HEK293 (cell line): ENCODE measurements at regions not wholly inside any gene's neighbourhood (a gene's known extent, or its start where the extent isn't known, plus 50 kb on each side); places are given as distances from the start of the nearest gene placed in this dataset.

Experiments
- CTCF ChIA-PET: fragments of 350-600 bp; formaldehyde crosslinking; extraction: SDS; loops from one replicate; lab custom pipeline; 2021; ENCODE audit warnings: antibody characterized with exemption; lab: Yijun Ruan, JAX
- POLR2A ChIA-PET: fragments of 300-600 bp; formaldehyde crosslinking; extraction: SDS; loops from one replicate; lab custom pipeline; 2020; ENCODE audit warnings: antibody characterized with exemption, inconsistent platforms; lab: Yijun Ruan, JAX
- H3K27ac ChIP-seq: fragments of 200-500 bp; sonication (Bioruptor generic); 2 replicates; pipeline ENCODE4 v1.5.1; 2014; ENCODE audit warnings: low read depth, low read length, control low read depth, inconsistent platforms; ENCODE audit errors: extremely low read depth
- H3K36me3 ChIP-seq, 2 experiments: fragments of 200-500 bp in 1 of 2; sonication (Bioruptor generic) in 1 of 2; 1 replicate in 1 of 2; 2 replicates in 1 of 2; pipeline ENCODE4 v1.5.1; 2014 to 2017; ENCODE audit warnings: inconsistent platforms in 2 of 2, low read length in 2 of 2; ENCODE audit not compliant: control insufficient read depth in 2 of 2, insufficient read depth in 1 of 2
- H3K4me1 ChIP-seq: fragments of 200-500 bp; sonication (Bioruptor generic); 2 replicates; pipeline ENCODE4 v1.5.1; 2014; ENCODE audit warnings: mild to moderate bottlenecking, low read length, inconsistent platforms; ENCODE audit not compliant: control insufficient read depth, insufficient read depth
- H3K4me3 ChIP-seq: 2 replicates; pipeline ENCODE4 v1.5.1; 2011; ENCODE audit warnings: low read depth, mild to moderate bottlenecking, control low read depth, low read length, moderate library complexity
- H3K9me3 ChIP-seq: fragments of 200-500 bp; sonication (Bioruptor generic); 2 replicates; pipeline ENCODE4 v1.5.1; 2014; ENCODE audit warnings: low read depth, low read length, inconsistent platforms; ENCODE audit not compliant: control insufficient read depth, insufficient read depth
- EGR2 ChIP-seq: fragments of 450-650 bp; formaldehyde crosslinking; IDR thresholded peaks from 2 replicates; pipeline ENCODE4 v1.5.1; 2016; ENCODE audit warnings: low read depth, missing biosample characterization, missing genetic modification characterization
- FEZF1 ChIP-seq: fragments of 450-650 bp; formaldehyde crosslinking; IDR thresholded peaks from 2 replicates; pipeline ENCODE4 v1.5.1; 2016; ENCODE audit warnings: missing biosample characterization, missing genetic modification characterization
- GFI1B ChIP-seq: fragments of 450-650 bp; formaldehyde crosslinking; IDR thresholded peaks from 2 replicates; pipeline ENCODE4 v1.5.1; 2016; ENCODE audit warnings: missing biosample characterization, missing genetic modification characterization
- KLF1 ChIP-seq: fragments of 450-650 bp; formaldehyde crosslinking; IDR thresholded peaks from 2 replicates; pipeline ENCODE4 v1.5.1; 2016; ENCODE audit warnings: missing biosample characterization, missing genetic modification characterization
- KLF10 ChIP-seq: fragments of 450-650 bp; IDR thresholded peaks from 2 replicates; pipeline ENCODE4 v1.5.1; 2018; ENCODE audit warnings: missing biosample characterization, mild to moderate bottlenecking, missing genetic modification characterization
- KLF7 ChIP-seq: fragments of 450-650 bp; formaldehyde crosslinking; IDR thresholded peaks from 2 replicates; pipeline ENCODE4 v1.5.1; 2016; ENCODE audit warnings: missing biosample characterization, missing genetic modification characterization, borderline replicate concordance
- OSR2 ChIP-seq: fragments of 450-650 bp; formaldehyde crosslinking; IDR thresholded peaks from 2 replicates; pipeline ENCODE4 v1.5.1; 2016; ENCODE audit warnings: missing biosample characterization, missing genetic modification characterization
- YY2 ChIP-seq: fragments of 450-650 bp; formaldehyde crosslinking; IDR thresholded peaks from 2 replicates; pipeline ENCODE4 v1.5.1; 2016; ENCODE audit warnings: missing biosample characterization, missing genetic modification characterization
- ZFHX2 ChIP-seq: fragments of 450-650 bp; formaldehyde crosslinking; conservative IDR thresholded peaks from 2 replicates; pipeline ENCODE4 v1.5.1; 2016; ENCODE audit warnings: missing biosample characterization, missing genetic modification characterization
- ZFP3 ChIP-seq: fragments of 450-650 bp; formaldehyde crosslinking; IDR thresholded peaks from 2 replicates; pipeline ENCODE4 v1.5.1; 2016; ENCODE audit warnings: low read depth, missing biosample characterization, missing genetic modification characterization
- ZNF10 ChIP-seq: fragments of 450-650 bp; formaldehyde crosslinking; IDR thresholded peaks from 2 replicates; pipeline ENCODE4 v1.5.1; 2017; ENCODE audit warnings: missing biosample characterization, missing genetic modification characterization
- ZNF146 ChIP-seq: fragments of 450-650 bp; formaldehyde crosslinking; IDR thresholded peaks from 2 replicates; pipeline ENCODE4 v1.5.1; 2016; ENCODE audit warnings: missing biosample characterization, missing genetic modification characterization
- ZNF174 ChIP-seq: fragments of 450-650 bp; formaldehyde crosslinking; IDR thresholded peaks from 2 replicates; pipeline ENCODE4 v1.5.0; 2017; ENCODE audit warnings: missing biosample characterization, mild to moderate bottlenecking, missing genetic modification characterization
- ZNF223 ChIP-seq: fragments of 450-650 bp; formaldehyde crosslinking; IDR thresholded peaks from 2 replicates; pipeline ENCODE4 v1.5.1; 2016; ENCODE audit warnings: missing biosample characterization, missing genetic modification characterization
- ZNF23 ChIP-seq: fragments of 450-650 bp; formaldehyde crosslinking; IDR thresholded peaks from 2 replicates; pipeline ENCODE4 v1.5.1; 2016; ENCODE audit warnings: missing biosample characterization, missing genetic modification characterization, borderline replicate concordance
- ZNF248 ChIP-seq: fragments of 450-650 bp; formaldehyde crosslinking; IDR thresholded peaks from 2 replicates; pipeline ENCODE4 v1.5.1; 2017; ENCODE audit warnings: missing biosample characterization, missing genetic modification characterization
- ZNF354C ChIP-seq: fragments of 450-650 bp; formaldehyde crosslinking; IDR thresholded peaks from 2 replicates; pipeline ENCODE4 v1.5.1; 2016; ENCODE audit warnings: missing biosample characterization, missing genetic modification characterization, low read depth, borderline replicate concordance
- ZNF391 ChIP-seq: fragments of 450-650 bp; formaldehyde crosslinking; IDR thresholded peaks from 2 replicates; pipeline ENCODE4 v1.5.1; 2016; ENCODE audit warnings: low read depth, missing biosample characterization, missing genetic modification characterization, borderline replicate concordance
- ZNF394 ChIP-seq: fragments of 450-650 bp; formaldehyde crosslinking; IDR thresholded peaks from 2 replicates; pipeline ENCODE4 v1.5.1; 2016; ENCODE audit warnings: missing biosample characterization, missing genetic modification characterization, mild to moderate bottlenecking, moderate library complexity, borderline replicate concordance
- ZNF514 ChIP-seq: fragments of 450-650 bp; formaldehyde crosslinking; IDR thresholded peaks from 2 replicates; pipeline ENCODE4 v1.5.1; 2016; ENCODE audit warnings: missing biosample characterization, missing genetic modification characterization
- ZNF544 ChIP-seq: fragments of 450-650 bp; formaldehyde crosslinking; IDR thresholded peaks from 2 replicates; pipeline ENCODE4 v1.5.0; 2017; ENCODE audit warnings: missing biosample characterization, missing genetic modification characterization
- ZNF558 ChIP-seq: fragments of 450-650 bp; formaldehyde crosslinking; IDR thresholded peaks from 2 replicates; pipeline ENCODE4 v1.5.1; 2016; ENCODE audit warnings: missing biosample characterization, missing genetic modification characterization
- ZNF624 ChIP-seq: fragments of 450-650 bp; formaldehyde crosslinking; IDR thresholded peaks from 2 replicates; pipeline ENCODE4 v1.5.1; 2017; ENCODE audit warnings: missing biosample characterization, missing genetic modification characterization
- ZSCAN30 ChIP-seq: fragments of 450-650 bp; IDR thresholded peaks from 2 replicates; pipeline ENCODE4 v1.5.1; 2018; ENCODE audit warnings: missing biosample characterization, mild to moderate bottlenecking, missing genetic modification characterization, moderate library complexity
- TF ChIP-seq, protein P1 (sequence below): fragments of 450-650 bp; formaldehyde crosslinking; IDR thresholded peaks from 2 replicates; pipeline ENCODE4 v1.5.1; 2016; ENCODE audit warnings: missing biosample characterization, missing genetic modification characterization
- TF ChIP-seq, protein P2 (sequence below): fragments of 450-650 bp; formaldehyde crosslinking; IDR thresholded peaks from 2 replicates; pipeline ENCODE4 v1.5.1; 2017; ENCODE audit warnings: missing biosample characterization, missing genetic modification characterization

DNA sequence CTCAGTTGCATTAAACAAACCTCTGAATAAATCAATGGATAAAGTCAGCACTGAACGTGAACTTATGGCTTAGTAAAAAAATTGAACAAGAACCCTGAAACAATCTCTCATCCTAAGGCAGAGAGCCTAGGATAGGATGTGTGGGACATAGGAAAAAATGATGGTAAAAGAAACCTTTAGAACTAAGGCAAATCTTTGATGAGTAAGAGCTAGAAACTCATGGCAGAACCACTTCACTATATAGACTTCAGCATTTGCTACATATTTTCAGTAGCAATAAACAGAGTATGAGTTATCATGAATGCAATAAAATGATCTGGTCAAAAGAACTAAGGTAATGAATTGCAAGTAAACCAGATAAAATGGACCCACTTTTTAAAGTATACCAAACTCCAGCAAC, 725.8 kb upstream of the DPPA4 start:
- Histone ChIP-seq H3K27ac (no peak overlapping the region), H3K36me3 (no peaks in the 10 kb centered on the region)
- CTCF ChIA-PET = no interaction called here
- TF ChIP-seq ZNF223 (tag by site-specific recombination) (no peak), OSR2 (tag by site-specific recombination) (no peak), ZNF514 (tag by site-specific recombination) (no peak), ZNF544 (tag by site-specific recombination) (no peak), ZNF248 (no peak), GFI1B (tag by site-specific recombination) (no peak)
- TF ChIP-seq, protein P1, sequence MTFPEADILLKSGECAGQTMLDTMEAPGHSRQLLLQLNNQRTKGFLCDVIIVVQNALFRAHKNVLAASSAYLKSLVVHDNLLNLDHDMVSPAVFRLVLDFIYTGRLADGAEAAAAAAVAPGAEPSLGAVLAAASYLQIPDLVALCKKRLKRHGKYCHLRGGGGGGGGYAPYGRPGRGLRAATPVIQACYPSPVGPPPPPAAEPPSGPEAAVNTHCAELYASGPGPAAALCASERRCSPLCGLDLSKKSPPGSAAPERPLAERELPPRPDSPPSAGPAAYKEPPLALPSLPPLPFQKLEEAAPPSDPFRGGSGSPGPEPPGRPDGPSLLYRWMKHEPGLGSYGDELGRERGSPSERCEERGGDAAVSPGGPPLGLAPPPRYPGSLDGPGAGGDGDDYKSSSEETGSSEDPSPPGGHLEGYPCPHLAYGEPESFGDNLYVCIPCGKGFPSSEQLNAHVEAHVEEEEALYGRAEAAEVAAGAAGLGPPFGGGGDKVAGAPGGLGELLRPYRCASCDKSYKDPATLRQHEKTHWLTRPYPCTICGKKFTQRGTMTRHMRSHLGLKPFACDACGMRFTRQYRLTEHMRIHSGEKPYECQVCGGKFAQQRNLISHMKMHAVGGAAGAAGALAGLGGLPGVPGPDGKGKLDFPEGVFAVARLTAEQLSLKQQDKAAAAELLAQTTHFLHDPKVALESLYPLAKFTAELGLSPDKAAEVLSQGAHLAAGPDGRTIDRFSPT = no peak
- TF ChIP-seq, protein P2, sequence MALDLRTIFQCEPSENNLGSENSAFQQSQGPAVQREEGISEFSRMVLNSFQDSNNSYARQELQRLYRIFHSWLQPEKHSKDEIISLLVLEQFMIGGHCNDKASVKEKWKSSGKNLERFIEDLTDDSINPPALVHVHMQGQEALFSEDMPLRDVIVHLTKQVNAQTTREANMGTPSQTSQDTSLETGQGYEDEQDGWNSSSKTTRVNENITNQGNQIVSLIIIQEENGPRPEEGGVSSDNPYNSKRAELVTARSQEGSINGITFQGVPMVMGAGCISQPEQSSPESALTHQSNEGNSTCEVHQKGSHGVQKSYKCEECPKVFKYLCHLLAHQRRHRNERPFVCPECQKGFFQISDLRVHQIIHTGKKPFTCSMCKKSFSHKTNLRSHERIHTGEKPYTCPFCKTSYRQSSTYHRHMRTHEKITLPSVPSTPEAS (tag by site-specific recombination) = no peak
- TF ChIP-seq, all 188 proteins: peak for 0
- POLR2A ChIA-PET = no interaction called here
- no peaks in the 10 kb centered on the region for H3K9me3 ChIP-seq
- no peak overlapping the region for H3K4me3 ChIP-seq
- H3K4me1 ChIP-seq = no peaks in the 10 kb centered on the region

DNA sequence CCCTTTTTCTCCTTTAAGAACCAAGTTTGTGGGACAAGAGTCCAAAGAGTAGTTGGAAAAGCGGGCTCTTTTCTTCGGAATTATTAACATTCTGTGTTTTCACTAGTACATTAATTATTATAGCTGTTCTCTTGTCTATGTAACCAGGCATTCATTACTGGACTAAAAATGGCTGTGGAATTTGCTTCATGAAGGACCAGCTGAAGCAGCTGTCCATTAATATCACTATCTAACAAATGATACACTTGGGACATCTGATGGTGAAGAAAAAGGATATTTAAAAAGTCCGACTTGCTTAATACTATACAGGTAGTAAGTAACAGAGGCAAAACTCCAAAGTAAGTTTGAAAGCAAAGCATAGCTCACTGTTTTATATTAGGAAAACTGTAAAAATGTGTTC, 728.9 kb upstream of the DPPA4 start:
- no peak for TF ChIP-seq ZNF624 (tag by site-specific recombination)
- no peak for TF ChIP-seq KLF7 (tag by site-specific recombination)
- no peak for TF ChIP-seq EGR2 (tag by site-specific recombination)
- TF ChIP-seq ZFHX2 (tag by site-specific recombination) = no peak
- no peak for TF ChIP-seq FEZF1
- TF ChIP-seq ZFP3 = no peak
- no peak for TF ChIP-seq ZSCAN30 (tag by site-specific recombination)
- TF ChIP-seq YY2 (tag by site-specific recombination) = no peak
- TF ChIP-seq ZNF391 (tag by site-specific recombination) = no peak
- TF ChIP-seq ZNF146 (tag by site-specific recombination) = no peak
- TF ChIP-seq, protein P2 (tag by site-specific recombination) = no peak
- no peak for TF ChIP-seq ZNF354C (tag by site-specific recombination)
- TF ChIP-seq ZNF23 = no peak
- no peak for TF ChIP-seq ZNF10
- no peak for TF ChIP-seq KLF1
- TF ChIP-seq ZNF558 (tag by site-specific recombination) = no peak
- no peak for TF ChIP-seq KLF10 (tag by site-specific recombination)
- TF ChIP-seq ZNF394 (tag by site-specific recombination) = no peak
- TF ChIP-seq ZNF174 (tag by site-specific recombination) = no peak
- TF ChIP-seq, all 188 proteins: peak for 0
- POLR2A ChIA-PET = no interaction called here
- H3K4me1 ChIP-seq = no peaks in the 10 kb centered on the region
- H3K4me3 ChIP-seq = no peak overlapping the region
- H3K36me3 ChIP-seq = no peaks in the 10 kb centered on the region
- H3K27ac ChIP-seq = no peak overlapping the region
- no peaks in the 10 kb centered on the region for H3K9me3 ChIP-seq
- CTCF ChIA-PET = no interaction called here
